ENCODE measurements at regions not wholly inside any gene's neighbourhood (a gene's known extent, or its start where the extent isn't known, plus 50 kb on each side); places are given as distances from the start of the nearest gene placed in this dataset.
"Not testable (repeated sequence)": the region's sequence is repeated elsewhere in the genome, so short reads cannot be mapped to it uniquely, and the experiment has no call there.

GRCh38 chr2:14099101-14099500 lies 533.4 kb upstream of the LRATD1 start:
- TF ChIP-seq CTCF (conservative IDR thresholded peaks at IDR 0.05; ENCODE audit: low read length); EZH2phosphoT487 (IDR thresholded peaks at IDR 0.05; ENCODE audit: borderline replicate concordance, low read depth, low read length): not testable (repeated sequence)
